Eye (tissue), 1 donor: ENCODE measurements at regions not wholly inside any gene's neighbourhood (a gene's known extent, or its start where the extent isn't known, plus 50 kb on each side); places are given as distances from the start of the nearest gene placed in this dataset.

Experiments
- DNase-seq: peaks from one replicate; pipeline ENCODE4 v3.0.0-alpha.2; 2015

GRCh38 chr1:112783059-112783458 is 67.9 kb upstream of the PPM1J start:
- no peak for DNase-seq

- DNase-seq, result no peak
Observed at GRCh38 chr1:112779665-112780526, 64.8 kb upstream of the PPM1J start.

GRCh38 chr1:112778137-112778536 is 63.0 kb upstream of the PPM1J start:
- no peak for DNase-seq

GRCh38 chr1:112776688-112777087 is 61.6 kb upstream of the PPM1J start:
- DNase-seq, result no peak

- DNase-seq, result no peak
Observed at GRCh38 chr1:112772781-112773180, 57.6 kb upstream of the PPM1J start.

GRCh38 chr1:112770724-112771123 is 55.6 kb upstream of the PPM1J start:
- DNase-seq, result no peak

DNA sequence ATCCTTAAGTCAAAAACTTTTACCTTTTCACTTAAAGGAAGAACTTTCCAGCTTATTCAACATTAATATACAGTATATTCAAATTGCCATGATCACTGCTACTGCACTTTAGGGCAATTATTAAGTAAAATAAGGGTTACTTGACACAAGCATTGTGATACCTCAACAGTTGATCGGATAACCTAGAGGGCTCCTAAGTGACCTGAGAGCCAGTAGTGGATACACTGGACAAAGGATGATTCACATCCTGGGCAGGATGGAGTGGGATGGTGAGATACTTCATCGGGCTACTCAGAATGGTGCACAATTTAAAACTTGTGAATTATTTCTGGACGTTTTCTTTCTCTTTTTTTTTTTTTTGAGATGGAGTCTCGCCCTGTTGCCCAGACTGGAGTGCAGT is 54.5 kb upstream of the PPM1J start:
- no peak for DNase-seq

GRCh38 chr1:112767646-112768045 is 52.5 kb upstream of the PPM1J start:
- no peak for DNase-seq
